ENCODE measurements at regions not wholly inside any gene's neighbourhood (a gene's known extent, or its start where the extent isn't known, plus 50 kb on each side); places are given as distances from the start of the nearest gene placed in this dataset.

- no peak overlapping the region for H3K4me3 Mint-ChIP-seq
- no peaks in the 10 kb centered on the region for H3K4me1 Mint-ChIP-seq (ENCODE audit: low read depth)
- no peak overlapping the region for H3K27ac Mint-ChIP-seq
- 0 out of 2 replicates have a peak, but pooled peaks cover 3% of the 10 kb centered on the region for H3K36me3 Mint-ChIP-seq (ENCODE audit: low read depth)
- no peak for TF ChIP-seq CTCF (IDR thresholded peaks at IDR 0.05)
- H3K27me3 Mint-ChIP-seq (ENCODE audit: insufficient read depth) = peaks cover 1% of the 10 kb centered on the region; the same call in 1 of the 2 replicates
- DNase-seq = no peak
- peaks cover 83% of the 10 kb centered on the region for H3K9me3 Mint-ChIP-seq
Observed at GRCh38 chr1:4951601-4952000, 297.2 kb downstream of the AJAP1 start.

GRCh38 chr1:4946343-4946742, 291.9 kb downstream of the AJAP1 start:
- Mint-ChIP-seq H3K4me1 (ENCODE audit: low read depth) (no peaks in the 10 kb centered on the region), H3K9me3 (peaks cover 88% of the 10 kb centered on the region), H3K36me3 (ENCODE audit: low read depth) (peaks cover 11% of the 10 kb centered on the region; the same call in 1 of the 2 replicates), H3K27me3 (ENCODE audit: insufficient read depth) (peaks cover 1% of the 10 kb centered on the region; the same call in 1 of the 2 replicates), H3K4me3 (no peak overlapping the region), H3K27ac (no peak overlapping the region)
- no peak for TF ChIP-seq CTCF (IDR thresholded peaks at IDR 0.05)
- DNase-seq = no peak

GRCh38 chr1:4944911-4945310, 290.5 kb downstream of the AJAP1 start:
- no peak for DNase-seq
- peaks cover 84% of the 10 kb centered on the region for H3K9me3 Mint-ChIP-seq
- H3K4me3 Mint-ChIP-seq = no peak overlapping the region
- H3K4me1 Mint-ChIP-seq (ENCODE audit: low read depth) = no peaks in the 10 kb centered on the region
- peaks cover 1% of the 10 kb centered on the region; the same call in 1 of the 2 replicates for H3K27me3 Mint-ChIP-seq (ENCODE audit: insufficient read depth)
- no peak overlapping the region for H3K27ac Mint-ChIP-seq
- H3K36me3 Mint-ChIP-seq (ENCODE audit: low read depth) = peaks cover 11% of the 10 kb centered on the region; the same call in 1 of the 2 replicates
- no peak for TF ChIP-seq CTCF (IDR thresholded peaks at IDR 0.05)

- Mint-ChIP-seq H3K4me3 (no peak overlapping the region), H3K27me3 (ENCODE audit: insufficient read depth) (peaks cover 1% of the 10 kb centered on the region; the same call in 1 of the 2 replicates), H3K36me3 (ENCODE audit: low read depth) (peaks cover 11% of the 10 kb centered on the region; the same call in 1 of the 2 replicates), H3K9me3 (peaks cover 86% of the 10 kb centered on the region), H3K4me1 (ENCODE audit: low read depth) (no peaks in the 10 kb centered on the region), H3K27ac (no peak overlapping the region)
- no peak for TF ChIP-seq CTCF (IDR thresholded peaks at IDR 0.05)
- no peak for DNase-seq
Observed at GRCh38 chr1:4944072-4944471, 289.7 kb downstream of the AJAP1 start.

- Mint-ChIP-seq H3K36me3 (ENCODE audit: low read depth) (peaks cover 5% of the 10 kb centered on the region; the same call in 1 of the 2 replicates), H3K4me3 (no peak overlapping the region), H3K4me1 (ENCODE audit: low read depth) (no peaks in the 10 kb centered on the region), H3K27ac (no peak overlapping the region), H3K27me3 (ENCODE audit: insufficient read depth) (peaks cover 1% of the 10 kb centered on the region), H3K9me3 (peaks cover 71% of the 10 kb centered on the region)
- TF ChIP-seq CTCF (IDR thresholded peaks at IDR 0.05) = no peak
- DNase-seq = no peak
Observed at GRCh38 chr1:4939266-4939665, 284.9 kb downstream of the AJAP1 start.
